HG02759 (cell line): ENCODE measurements at regions not wholly inside any gene's neighbourhood (a gene's known extent, or its start where the extent isn't known, plus 50 kb on each side); places are given as distances from the start of the nearest gene placed in this dataset.
"Not testable (repeated sequence)": the region's sequence is repeated elsewhere in the genome, so short reads cannot be mapped to it uniquely, and the experiment has no call there.

Source experiments
- ATAC-seq: cut with Tn5 transposase; IDR thresholded peaks from one replicate; pipeline ENCODE4 v1.9.1; 2021; ENCODE audit warnings: mild to moderate bottlenecking, moderate library complexity; ENCODE audit not compliant: unreplicated experiment

- no peak for ATAC-seq
These were observed 50.8 kb upstream of the PCSK1 start for GRCh38 chr5:96483878-96484277.

- ATAC-seq = no peak
These were observed 54.8 kb upstream of the PCSK1 start for GRCh38 chr5:96487859-96488258.

GRCh38 chr5:96489532-96489931 lies 56.5 kb upstream of the PCSK1 start:
- ATAC-seq = no peak

GRCh38 chr5:96492459-96493047 lies 59.5 kb upstream of the PCSK1 start:
- ATAC-seq = no peak

- ATAC-seq = no peak
These were observed 60.3 kb upstream of the PCSK1 start for GRCh38 chr5:96493219-96493790.

- not testable (repeated sequence) for ATAC-seq
These were observed 62.4 kb upstream of the PCSK1 start for GRCh38 chr5:96495412-96495811.

GRCh38 chr5:96497027-96497426 lies 64.0 kb upstream of the PCSK1 start:
- ATAC-seq = not testable (repeated sequence)

- ATAC-seq = no peak
These were observed 66.8 kb upstream of the PCSK1 start for GRCh38 chr5:96499753-96500345.

- no peak for ATAC-seq
These were observed 69.1 kb upstream of the PCSK1 start for GRCh38 chr5:96501991-96502646.

- ATAC-seq = no peak
These were observed 70.6 kb upstream of the PCSK1 start for GRCh38 chr5:96503501-96504236.

- no peak for ATAC-seq
These were observed 73.3 kb upstream of the PCSK1 start for GRCh38 chr5:96506376-96506775.

GRCh38 chr5:96506866-96507527 lies 73.9 kb upstream of the PCSK1 start:
- no peak for ATAC-seq

- no peak for ATAC-seq
These were observed 76.3 kb upstream of the PCSK1 start for GRCh38 chr5:96509316-96509715.

- no peak for ATAC-seq
These were observed 76.8 kb upstream of the PCSK1 start for GRCh38 chr5:96509721-96510350.

- no peak for ATAC-seq
These were observed 83.6 kb upstream of the PCSK1 start for GRCh38 chr5:96516631-96517071.

GRCh38 chr5:96517295-96517694 lies 84.2 kb upstream of the PCSK1 start:
- no peak for ATAC-seq

- no peak for ATAC-seq
These were observed 87.3 kb upstream of the PCSK1 start for GRCh38 chr5:96520345-96520744.

- ATAC-seq = no peak
These were observed 89.7 kb upstream of the PCSK1 start for GRCh38 chr5:96522635-96523355.

GRCh38 chr5:96527768-96528661 lies 95.0 kb upstream of the PCSK1 start:
- no peak for ATAC-seq
